GM10248 (cell line): ENCODE measurements at regions not wholly inside any gene's neighbourhood (a gene's known extent, or its start where the extent isn't known, plus 50 kb on each side); places are given as distances from the start of the nearest gene placed in this dataset.

ENCODE experiments used
- CTCF ChIA-PET: fragments of 300-600 bp; sonication (Branson Sonifier 250); formaldehyde crosslinking; extraction: SDS; loops from one replicate; lab custom pipeline; 2021; ENCODE audit warnings: antibody characterized with exemption; lab: Yijun Ruan, JAX
- POLR2A ChIA-PET: fragments of 350-650 bp; sonication (Branson Sonifier 250); formaldehyde crosslinking; extraction: SDS; loops from one replicate; lab custom pipeline; 2020; ENCODE audit warnings: antibody characterized with exemption; lab: Yijun Ruan, JAX
- DNase-seq: peaks from one replicate; pipeline ENCODE4 v3.0.0; 2012; ENCODE audit errors: extremely low spot score
- TF ChIP-seq, protein P1 (sequence below): IDR thresholded peaks from 2 replicates; pipeline ENCODE4 v1.5.1; 2012; ENCODE audit warnings: mild to moderate bottlenecking, low read depth; ENCODE audit errors: extremely low read depth, missing control alignments, control extremely low read depth

DNA sequence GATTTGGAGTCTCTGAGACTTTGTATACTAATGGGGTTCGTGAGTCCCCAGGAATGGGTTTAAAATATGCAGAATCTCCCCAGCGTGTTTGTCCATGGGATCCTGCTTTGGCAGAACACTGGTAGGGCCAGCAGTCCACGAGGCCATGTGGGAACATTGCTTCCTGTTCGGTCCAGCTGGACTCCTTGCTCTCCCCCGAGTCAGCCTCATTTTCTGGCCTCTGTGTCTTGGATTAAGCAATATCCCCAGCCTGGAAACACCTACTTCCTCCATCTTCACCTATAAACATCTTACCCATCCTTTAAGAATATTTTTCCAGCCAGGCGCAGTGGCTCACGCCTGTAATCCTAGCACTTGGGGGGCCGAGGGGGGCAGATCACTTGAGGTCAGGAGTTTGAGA, 142.4 kb downstream of the NAV1 start:
- POLR2A ChIA-PET, result no interaction called here
- CTCF ChIA-PET, result no interaction called here
- DNase-seq, result no peak
- TF ChIP-seq, protein P1, sequence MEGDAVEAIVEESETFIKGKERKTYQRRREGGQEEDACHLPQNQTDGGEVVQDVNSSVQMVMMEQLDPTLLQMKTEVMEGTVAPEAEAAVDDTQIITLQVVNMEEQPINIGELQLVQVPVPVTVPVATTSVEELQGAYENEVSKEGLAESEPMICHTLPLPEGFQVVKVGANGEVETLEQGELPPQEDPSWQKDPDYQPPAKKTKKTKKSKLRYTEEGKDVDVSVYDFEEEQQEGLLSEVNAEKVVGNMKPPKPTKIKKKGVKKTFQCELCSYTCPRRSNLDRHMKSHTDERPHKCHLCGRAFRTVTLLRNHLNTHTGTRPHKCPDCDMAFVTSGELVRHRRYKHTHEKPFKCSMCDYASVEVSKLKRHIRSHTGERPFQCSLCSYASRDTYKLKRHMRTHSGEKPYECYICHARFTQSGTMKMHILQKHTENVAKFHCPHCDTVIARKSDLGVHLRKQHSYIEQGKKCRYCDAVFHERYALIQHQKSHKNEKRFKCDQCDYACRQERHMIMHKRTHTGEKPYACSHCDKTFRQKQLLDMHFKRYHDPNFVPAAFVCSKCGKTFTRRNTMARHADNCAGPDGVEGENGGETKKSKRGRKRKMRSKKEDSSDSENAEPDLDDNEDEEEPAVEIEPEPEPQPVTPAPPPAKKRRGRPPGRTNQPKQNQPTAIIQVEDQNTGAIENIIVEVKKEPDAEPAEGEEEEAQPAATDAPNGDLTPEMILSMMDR, result no peak

DNA sequence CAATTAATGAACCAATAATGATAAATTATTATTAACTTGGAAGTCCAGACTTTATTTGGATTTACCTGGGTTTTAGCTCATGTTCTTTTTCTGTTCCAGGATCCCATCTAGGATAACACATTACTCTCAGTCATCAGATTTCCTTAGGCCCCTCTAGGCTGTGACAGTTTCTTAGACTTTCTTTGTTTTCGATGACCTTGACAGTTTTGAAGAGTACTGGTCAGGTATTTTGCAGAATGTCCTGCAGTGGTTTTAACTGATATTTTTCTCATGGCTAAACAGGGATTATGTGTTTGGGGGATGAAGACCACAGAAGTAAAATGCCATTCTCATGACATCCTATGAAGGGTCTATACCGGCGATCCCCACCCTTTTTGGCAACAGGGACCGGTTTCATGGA, 144.0 kb downstream of the NAV1 start:
- TF ChIP-seq, protein P1, result no peak
- CTCF ChIA-PET, result no interaction called here
- no peak for DNase-seq
- POLR2A ChIA-PET, result no interaction called here

DNA sequence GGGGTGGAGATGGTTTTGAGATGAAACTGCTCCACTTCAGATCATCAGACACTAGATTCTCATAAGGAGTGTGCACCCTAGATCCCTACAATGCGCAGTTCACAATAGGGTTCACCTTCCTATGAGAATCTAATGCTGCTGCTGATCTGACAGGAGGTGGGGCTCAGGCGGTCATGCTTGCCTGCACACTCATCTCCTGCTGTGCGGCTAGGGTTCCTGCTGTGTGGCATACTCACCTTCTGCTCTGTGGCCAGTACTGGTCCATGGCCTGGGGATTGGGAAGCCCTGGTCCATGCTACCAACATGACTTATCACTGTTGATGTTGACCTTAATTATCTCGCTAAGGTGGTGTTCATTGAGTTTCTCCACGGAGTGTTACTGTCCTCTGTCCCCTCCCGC, 144.5 kb downstream of the NAV1 start:
- ChIA-PET POLR2A (no interaction called here), CTCF (no interaction called here)
- DNase-seq, result no peak
- TF ChIP-seq, protein P1, result no peak

DNA sequence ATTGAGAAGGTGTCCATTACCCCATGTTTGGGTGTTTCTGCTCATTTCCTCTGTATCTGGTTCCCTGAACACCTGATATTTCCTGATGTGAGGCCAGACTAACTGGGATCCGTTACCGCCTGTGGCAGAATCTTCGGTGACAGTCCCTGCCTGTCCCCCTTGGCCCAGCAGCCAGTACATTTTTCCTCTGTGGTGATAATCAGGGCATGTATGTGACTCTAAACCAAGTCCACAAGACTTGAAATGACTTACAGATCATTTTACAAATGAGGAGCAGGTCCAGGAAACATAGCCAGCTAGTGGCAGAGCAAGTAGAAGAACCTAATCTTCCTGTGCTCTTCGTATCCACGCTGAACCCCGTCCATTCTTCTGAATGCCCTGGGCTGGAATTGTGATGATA, 143.5 kb upstream of the IPO9 start:
- DNase-seq, result no peak
- TF ChIP-seq, protein P1, result no peak
- POLR2A ChIA-PET, result no interaction called here
- CTCF ChIA-PET, result interaction anchor here (1.1 to 2.5 kb wide), 2 partner anchors 18 to 24 kb away, joined by 4 to 9 read pairs; no protein-coding TSS in a partner anchor

DNA sequence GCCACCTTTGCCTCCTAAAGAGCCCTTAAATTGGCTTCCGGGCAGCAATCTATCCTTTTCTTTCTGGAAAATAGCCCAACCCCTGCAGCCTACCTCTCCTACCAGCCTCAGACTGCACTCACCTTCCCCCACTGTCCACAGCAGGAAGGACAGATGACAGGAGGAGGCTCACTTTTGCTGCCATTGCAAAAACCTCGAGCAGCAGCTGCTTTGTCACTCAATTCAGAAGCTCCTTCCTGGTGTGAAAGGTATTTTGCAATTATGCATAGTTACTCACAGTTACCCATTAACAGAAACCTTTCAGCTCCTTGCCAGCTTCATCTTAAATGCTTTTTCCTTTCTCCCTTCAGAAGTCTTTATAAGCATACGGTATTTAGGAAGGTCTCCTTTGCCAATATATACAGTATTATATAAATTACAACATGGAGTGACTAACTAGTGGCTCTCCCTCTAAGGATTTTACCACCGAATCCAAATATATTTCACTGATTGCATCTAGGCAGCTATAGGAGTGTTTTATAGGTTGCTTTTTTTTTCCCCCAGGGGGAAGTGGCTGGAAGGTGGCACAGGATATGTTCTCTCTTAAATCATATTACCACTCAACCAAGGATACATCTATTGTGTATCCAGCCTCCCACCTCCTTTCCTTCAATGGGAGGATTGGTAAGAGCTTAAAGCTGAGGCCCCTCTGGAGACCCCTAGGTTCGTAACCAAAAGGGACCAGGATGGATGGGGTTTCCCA, 142.1 kb upstream of the IPO9 start:
- POLR2A ChIA-PET, result no interaction called here

DNA sequence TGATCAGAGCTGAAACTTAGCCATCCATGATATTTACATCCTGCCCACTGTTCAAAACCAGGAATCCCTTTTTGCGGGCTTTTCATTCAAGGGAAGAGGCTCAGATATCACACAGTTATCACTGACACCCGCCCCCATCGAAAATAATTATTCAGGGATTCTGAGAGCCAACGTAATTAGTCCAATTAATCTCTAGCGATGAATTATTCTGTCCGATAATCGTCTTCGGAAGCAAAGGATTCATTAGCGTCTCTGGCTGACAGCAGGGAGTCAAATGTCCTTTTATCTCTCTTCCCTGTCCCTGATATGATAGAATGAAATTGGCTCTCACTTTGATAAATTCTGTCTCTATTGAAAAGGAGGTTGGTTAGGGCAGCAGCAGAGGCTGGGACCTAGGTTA, 140.4 kb upstream of the IPO9 start:
- no peak for DNase-seq
- ChIA-PET POLR2A (no interaction called here), CTCF (no interaction called here)
- TF ChIP-seq, protein P1, result no peak

More for the DNA sequence above, 142.1 kb upstream of the IPO9 start:
- CTCF ChIA-PET, result interaction anchor here (1.1 to 2.5 kb wide), 3 partner anchors 8 to 23 kb away, joined by 3 to 9 read pairs (median 3); no protein-coding TSS in a partner anchor
- TF ChIP-seq, protein P1, result no peak
- DNase-seq, result no peak
